AG09319 (cell line): ENCODE measurements at regions not wholly inside any gene's neighbourhood (a gene's known extent, or its start where the extent isn't known, plus 50 kb on each side); places are given as distances from the start of the nearest gene placed in this dataset.
A peak's percentile ranks its signal among the peaks of the same experiment; 100 is the strongest.

Experiments used
- DNase-seq: peaks from one replicate; pipeline ENCODE4 v3.0.0-alpha.2; 2010; ENCODE audit warnings: low read depth; ENCODE audit errors: extremely low read depth
- TF ChIP-seq, protein P1 (sequence below): IDR thresholded peaks from 2 replicates; pipeline ENCODE4 v1.5.1; 2011; ENCODE audit warnings: low read depth, mild to moderate bottlenecking, inconsistent platforms, low read length, moderate library complexity

- TF ChIP-seq, protein P1, sequence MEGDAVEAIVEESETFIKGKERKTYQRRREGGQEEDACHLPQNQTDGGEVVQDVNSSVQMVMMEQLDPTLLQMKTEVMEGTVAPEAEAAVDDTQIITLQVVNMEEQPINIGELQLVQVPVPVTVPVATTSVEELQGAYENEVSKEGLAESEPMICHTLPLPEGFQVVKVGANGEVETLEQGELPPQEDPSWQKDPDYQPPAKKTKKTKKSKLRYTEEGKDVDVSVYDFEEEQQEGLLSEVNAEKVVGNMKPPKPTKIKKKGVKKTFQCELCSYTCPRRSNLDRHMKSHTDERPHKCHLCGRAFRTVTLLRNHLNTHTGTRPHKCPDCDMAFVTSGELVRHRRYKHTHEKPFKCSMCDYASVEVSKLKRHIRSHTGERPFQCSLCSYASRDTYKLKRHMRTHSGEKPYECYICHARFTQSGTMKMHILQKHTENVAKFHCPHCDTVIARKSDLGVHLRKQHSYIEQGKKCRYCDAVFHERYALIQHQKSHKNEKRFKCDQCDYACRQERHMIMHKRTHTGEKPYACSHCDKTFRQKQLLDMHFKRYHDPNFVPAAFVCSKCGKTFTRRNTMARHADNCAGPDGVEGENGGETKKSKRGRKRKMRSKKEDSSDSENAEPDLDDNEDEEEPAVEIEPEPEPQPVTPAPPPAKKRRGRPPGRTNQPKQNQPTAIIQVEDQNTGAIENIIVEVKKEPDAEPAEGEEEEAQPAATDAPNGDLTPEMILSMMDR = no peak
- DNase-seq = peak; percentile 93
These were observed 51.8 kb upstream of the RAB27B start for GRCh38 chr18:54776282-54776977.

DNA sequence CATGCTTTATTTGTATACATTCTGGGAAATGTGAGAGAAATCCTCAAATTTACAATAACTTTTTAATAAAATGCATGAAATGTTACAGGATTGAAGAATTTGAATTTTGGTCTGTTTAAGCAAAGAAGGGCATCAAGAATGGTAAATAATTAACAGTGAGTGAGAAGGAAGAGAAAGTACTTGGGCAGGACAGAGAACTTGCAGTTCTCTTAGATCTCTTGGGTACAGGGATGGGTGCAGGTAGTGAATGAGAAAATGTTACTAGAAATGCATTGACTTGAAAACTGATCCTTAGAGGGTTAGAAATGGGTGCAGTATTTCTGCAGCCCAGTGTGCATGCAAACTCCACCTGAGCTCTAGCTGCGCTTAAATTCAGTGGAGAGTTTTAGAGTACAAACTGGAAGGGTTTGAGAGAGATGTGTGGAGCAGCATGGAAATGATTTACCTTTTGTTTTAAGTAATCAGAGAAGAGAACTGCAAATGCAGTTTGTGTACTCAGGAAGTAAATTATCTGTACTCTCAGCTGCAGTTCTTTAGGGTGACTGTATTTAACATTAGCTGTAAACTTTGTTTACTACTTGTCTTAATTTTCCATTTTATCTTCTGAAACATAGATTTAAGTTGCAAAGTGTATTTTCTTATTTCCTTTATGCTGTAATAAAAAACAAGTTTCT is 51.0 kb upstream of the RAB27B start:
- DNase-seq = no peak
- TF ChIP-seq, protein P1 = no peak

DNA sequence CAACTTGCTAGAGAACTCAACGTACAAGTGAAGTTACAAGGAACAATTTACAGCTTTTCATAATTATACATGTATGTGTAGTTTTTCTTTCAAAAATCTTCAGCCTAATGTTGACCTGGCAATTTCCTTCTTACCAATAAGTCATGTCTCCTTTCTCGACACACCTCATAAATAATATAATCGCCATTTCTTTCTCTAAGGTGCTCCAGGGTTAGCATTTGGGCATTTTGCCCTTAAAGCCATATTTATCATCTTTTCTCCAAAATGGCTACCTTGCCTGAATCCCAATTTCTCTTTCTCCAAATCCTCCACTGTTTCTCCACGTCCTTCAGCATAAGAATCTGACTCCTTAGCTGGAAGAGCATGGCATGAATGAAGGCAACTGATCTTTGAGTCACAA is 50.3 kb upstream of the RAB27B start:
- TF ChIP-seq, protein P1 = no peak

More for the DNA sequence above, 50.3 kb upstream of the RAB27B start:
- no peak for DNase-seq
